HUDEP-2 (cell line): ENCODE measurements at regions not wholly inside any gene's neighbourhood (a gene's known extent, or its start where the extent isn't known, plus 50 kb on each side); places are given as distances from the start of the nearest gene placed in this dataset.

Experiments
- DNase-seq, 76 experiments: peaks; one replicate each; lab custom pipeline; 2025; ENCODE audit not compliant: unreplicated experiment in 76 of 76; lab: John Stamatoyannopoulos, UW

GRCh38 chr12:66045506-66045905 is 85.0 kb downstream of the LLPH start:
- DNase-seq, result no peak

DNA sequence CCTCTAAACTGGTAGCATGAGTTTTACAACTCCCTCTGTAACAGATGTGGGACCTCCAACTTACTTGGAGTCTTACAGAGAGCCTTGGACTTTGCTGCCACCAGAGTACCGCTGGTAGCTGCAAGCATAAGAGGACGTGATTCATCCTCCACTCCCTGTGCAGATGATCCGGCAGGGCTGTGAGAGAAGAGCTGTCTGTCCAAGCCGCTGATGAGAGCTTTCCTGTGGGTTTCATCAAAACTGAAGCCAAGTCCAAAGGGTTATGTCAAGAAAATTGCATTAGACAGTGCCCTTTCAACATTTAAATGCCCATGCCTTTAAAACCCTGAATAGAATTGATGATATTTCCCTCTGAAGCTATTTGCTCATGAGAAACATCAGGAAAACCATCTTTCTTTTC is 85.8 kb downstream of the LLPH start:
- DNase-seq, result no peak

DNA sequence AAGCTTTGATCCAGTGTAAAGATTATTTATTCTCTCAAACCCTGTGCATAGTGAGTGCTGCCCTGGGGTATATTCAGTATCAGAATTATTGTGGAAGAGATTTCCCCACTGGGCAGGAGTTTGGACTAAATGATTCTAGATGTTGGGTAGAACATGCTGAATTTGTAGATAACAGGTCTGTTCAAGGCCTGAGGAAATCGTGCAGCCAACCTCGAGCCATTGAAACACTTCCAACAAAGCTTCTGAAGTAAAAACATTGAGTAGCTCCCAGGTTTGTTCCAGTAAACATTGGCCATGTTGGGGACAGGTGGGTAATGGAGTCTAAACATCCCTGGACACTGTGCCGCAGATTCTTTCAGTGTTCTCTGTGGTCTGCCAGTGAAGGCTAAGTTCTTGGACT is 87.5 kb downstream of the LLPH start:
- DNase-seq, result no peak

GRCh38 chr12:66041651-66042363 is 88.7 kb downstream of the LLPH start:
- DNase-seq, result no peak

DNA sequence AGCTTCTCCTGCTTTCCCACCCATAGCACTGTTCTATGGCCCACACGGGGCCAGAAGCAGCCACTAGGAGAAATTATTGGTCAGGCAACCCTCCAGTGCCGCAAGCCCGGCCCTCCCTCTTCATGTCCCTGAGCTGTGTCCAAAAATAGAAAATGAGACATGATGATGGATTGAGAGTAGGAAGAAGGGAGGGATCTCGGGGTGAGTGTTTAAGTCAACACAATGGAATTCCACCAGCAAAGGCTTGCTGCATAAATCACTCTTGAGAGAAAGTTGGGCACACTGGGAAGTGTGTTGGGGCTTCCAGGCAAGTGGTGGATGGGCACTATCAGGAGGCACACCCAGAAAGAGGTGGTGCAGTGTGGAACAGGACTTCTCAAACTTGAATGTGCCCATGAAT is 94.2 kb downstream of the LLPH start:
- DNase-seq, result no peak

- DNase-seq, result peak in 7 of 76 experiments; percentile 2 to 26 (median 4)
Measured at GRCh38 chr12:66035288-66035966, 95.1 kb downstream of the LLPH start.

GRCh38 chr12:66033151-66033550 is 97.4 kb downstream of the LLPH start:
- DNase-seq, result no peak

GRCh38 chr12:66032739-66033138 is 97.8 kb downstream of the LLPH start:
- no peak for DNase-seq

GRCh38 chr12:66030217-66030781 is 100.3 kb downstream of the LLPH start:
- no peak for DNase-seq

GRCh38 chr12:66028390-66028789 is 102.2 kb downstream of the LLPH start:
- DNase-seq, result no peak

DNA sequence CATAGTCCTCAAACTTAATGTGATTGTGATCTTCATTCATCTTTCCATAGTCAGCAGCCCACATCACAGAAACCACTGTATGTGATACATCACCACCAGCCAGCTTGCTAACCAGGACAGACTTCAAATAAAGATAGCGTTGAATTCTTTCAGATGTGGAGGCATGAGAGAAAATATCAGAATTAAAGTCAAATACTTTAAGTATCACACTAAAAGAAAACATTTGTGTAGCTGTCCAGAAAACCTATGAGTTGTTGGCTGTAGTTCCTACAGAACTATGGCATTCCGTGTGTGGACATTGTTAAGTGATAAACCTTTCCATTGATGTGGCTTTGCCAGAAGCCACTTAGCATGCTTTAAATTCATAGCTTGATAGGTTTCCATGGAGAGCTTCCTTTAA is 105.1 kb downstream of the LLPH start:
- DNase-seq, result no peak

DNA sequence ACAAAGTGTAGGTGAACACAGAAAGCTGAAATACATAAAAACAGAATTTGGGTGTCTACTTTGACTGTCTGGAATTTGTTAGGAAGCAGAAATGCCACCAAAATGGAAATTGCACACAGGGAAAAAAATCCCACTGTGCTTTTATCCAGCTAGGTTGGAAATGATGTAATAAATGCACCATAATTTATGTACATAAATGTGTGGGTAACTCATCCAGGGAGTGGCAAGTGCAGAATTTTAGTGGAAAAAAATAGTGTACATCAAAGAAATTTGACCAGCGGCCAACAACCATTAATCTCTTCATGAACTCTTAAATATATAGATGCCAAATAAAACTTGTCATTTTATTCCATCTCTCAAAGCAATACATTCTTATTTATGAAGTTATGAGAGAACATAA is 105.6 kb downstream of the LLPH start:
- DNase-seq, result no peak

GRCh38 chr12:66020481-66020880 is 110.1 kb downstream of the LLPH start:
- no peak for DNase-seq

DNA sequence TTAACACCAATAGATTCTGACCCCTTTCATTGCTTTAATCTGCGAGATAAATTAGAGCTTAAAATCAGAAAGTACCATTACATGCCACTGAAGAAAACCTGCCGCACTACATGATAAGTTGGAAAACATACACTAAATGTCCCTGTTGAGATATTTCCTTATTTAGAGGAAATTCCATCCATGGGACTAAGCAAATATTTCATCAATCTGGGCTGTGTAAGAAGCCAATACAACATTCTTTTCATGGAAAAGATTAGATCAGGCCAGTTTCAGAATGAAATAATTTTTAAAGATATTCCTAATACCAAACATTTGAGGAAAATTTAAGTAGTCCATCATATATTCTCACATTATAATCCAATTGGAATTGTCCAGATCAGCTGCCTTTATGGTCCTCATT is 112.8 kb downstream of the LLPH start:
- no peak for DNase-seq
